ENCODE measurements at regions not wholly inside any gene's neighbourhood (a gene's known extent, or its start where the extent isn't known, plus 50 kb on each side); places are given as distances from the start of the nearest gene placed in this dataset.

DNA sequence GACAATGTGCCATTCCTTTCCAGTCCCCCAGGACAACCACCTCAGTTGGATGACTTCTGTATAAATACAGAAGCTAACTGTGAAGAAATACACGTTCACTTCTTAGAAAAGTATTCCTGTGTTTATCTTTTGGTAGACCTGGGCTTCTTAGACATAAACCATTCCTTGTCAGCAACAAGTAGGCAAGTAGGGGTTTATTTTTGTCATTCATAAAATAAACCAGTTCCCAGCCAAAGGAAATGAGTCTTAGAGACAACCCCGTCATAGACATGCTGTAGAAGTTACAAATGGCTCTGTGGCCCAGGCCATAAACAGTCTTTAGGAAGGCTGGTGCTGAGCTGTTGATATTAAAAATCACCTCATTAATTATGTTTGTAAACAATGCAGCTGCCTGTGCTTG, 243.2 kb downstream of the SPTSSA start:
- no peak for DNase-seq (ENCODE audit: low read depth)

DNA sequence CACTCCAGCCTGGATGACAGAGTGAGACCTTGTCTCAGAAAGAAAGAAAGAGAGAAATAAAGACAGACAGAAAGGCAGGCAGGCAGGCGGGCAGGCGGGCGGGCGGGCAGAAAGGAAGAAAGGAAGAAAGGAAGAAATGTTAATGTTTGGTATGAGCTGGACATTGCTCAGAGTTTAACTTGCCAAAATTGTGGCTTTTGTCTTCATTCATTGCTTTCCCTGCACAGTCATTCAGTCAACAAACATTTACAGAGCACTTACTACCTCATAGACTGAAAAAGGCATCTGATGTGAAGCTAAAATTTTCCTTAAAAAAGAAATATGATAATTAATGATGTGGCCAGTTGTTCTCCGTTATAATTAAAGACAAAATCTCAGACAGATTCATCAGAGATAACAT, 247.1 kb downstream of the SPTSSA start:
- DNase-seq (ENCODE audit: low read depth) = no peak

DNA sequence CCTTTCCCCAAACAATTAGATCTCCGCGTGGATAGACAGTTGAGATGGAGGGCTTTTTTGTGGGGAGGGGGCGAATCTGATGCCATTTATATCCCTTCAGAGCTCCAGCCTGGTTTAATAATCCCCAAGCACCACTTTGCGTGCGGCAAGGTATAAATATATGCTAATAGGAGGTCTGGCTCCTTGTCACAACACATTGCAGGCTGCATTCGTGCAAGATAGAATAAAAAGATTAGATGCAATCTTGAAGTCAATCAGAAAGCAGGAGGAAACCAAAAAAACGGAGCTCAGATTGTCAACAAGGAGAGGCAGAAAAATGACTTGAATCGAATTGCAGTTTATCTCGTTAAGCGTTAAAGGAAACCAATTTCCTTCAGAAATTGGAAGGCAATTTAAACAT, 248.7 kb downstream of the SPTSSA start:
- DNase-seq (ENCODE audit: low read depth) = no peak

DNA sequence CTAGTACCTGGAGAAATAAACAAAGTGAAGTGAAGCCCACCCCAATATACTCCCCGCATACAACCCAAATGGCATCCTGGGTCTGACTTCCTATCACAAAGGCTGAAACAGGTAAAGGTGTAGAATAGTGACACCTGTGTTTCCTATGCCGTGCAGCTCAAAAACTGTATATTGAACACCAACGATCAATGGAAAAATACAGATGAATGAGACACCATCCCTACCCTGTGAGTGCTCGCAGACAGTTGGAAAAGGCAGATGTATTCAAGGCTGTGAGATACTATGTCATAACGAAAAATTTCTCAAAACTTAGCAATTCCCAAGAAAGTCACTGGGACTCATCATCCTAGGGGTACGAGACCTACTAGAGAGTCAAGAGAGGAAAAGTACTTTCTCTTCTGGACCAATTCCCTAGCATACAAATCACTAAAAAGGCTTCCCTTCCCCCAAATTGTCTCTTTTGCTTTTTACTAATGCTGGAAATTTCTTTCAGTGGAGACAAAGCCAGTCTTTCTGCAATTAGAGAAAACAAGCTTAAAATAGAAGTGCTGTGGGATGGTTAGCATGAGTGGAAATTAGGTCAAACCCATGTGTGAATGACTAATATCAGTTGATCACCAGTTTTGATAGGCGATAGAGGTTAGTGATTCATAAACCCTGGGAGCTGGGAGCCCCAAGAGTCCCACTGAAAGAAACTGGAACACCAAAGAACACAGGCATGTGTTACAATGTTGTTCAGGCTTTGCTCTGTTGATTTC, 249.7 kb downstream of the SPTSSA start:
- no peak for DNase-seq (ENCODE audit: low read depth)

DNA sequence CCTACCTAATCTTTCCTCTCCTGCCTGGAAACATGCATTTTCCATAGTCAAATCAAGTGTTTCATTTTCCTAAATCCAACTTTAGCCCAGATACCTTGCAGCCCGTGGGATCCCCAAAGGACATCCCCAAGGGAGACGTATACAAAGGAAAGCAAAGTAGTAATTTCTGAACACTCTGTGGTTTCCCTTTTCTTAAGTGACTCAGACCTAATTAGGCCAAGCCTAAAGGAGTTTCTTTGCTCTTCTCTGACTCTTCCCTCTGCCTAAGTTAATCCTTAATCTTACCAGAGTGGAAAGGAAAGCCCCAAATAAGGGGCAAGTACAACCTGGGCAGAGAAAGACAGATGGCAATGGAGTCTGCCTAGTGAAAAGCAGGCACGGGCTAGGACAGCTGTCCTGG, 250.3 kb downstream of the SPTSSA start:
- peak; percentile 31 for DNase-seq (ENCODE audit: low read depth)

DNA sequence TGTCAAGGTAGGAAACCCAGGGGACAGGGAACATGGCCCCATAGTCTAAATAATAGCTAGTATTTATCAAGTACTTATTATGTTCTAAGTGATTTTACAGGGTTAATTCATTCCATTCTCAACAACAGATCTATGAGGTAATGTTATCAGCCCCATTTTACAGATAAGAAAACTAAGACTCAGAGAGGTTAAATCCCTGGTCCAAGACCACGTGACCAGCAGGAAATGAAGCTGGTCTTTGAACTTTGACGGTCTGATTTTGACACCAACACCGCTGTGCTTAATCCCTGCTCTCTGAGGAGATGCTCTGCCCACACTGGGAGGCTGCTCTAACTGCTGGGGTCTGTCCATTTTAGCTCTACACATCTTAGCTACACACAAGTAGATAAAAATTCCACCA, 253.5 kb downstream of the SPTSSA start:
- no peak for DNase-seq (ENCODE audit: low read depth)

DNA sequence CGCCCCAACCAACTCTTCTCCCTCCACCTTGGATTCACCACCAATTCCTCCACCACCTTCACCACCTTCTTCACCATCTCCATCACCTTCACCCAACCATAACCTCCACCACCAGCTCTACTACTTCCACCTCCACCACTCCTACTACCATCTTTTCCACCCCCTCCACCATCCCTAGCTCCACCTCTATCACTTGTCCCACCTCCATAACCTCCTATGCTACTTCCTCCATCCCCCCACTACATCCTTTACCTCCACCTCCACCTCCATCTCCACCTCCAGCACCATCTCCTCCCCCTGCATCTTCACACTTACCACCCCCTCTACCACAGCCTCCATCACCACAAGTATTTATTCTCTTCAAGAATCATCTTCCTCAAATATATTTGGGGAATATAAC, 254.9 kb upstream of the EGLN3 start:
- no peak for DNase-seq (ENCODE audit: low read depth)

DNA sequence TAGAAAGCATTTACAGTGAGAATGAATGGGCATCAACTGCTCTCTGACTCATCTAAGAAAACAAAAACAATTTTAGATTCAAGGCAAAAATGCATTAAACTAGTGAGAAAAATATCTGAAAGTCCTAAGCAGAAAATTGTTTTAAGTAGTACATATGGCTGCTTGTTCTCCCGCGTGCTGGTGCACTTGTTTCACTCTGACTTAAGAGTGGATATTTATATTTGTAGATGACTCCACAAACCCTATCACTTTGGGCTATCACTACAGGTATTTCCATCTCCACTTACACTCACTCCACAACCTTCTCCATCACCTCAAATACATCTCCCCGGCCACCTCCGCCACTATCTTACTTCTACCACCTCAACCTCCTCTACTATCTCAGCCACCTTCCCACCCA, 253.9 kb upstream of the EGLN3 start:
- no peak for DNase-seq (ENCODE audit: low read depth)

DNA sequence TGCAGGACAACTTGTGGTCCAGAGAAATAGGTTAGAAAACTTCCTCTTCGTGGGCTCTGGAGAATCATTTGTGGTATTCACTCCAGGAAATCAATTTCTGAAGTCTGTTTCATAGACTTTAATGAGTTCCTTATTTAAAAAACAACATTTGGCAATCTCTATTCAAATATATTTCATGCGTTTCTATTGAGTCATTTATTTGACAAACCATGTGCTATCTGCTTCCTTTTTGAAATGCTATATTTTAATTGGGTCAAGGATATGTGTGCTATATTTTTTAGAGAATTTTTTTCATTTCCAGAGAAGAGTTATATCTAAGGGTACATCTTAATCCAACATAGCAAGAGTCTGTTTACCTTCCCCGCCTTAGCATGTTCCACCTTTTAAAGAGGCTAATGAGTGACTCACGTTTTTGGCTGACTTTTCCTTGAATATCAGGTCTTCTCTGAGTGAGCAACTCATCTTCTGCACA, 252.4 kb upstream of the EGLN3 start:
- DNase-seq (ENCODE audit: low read depth) = no peak

DNA sequence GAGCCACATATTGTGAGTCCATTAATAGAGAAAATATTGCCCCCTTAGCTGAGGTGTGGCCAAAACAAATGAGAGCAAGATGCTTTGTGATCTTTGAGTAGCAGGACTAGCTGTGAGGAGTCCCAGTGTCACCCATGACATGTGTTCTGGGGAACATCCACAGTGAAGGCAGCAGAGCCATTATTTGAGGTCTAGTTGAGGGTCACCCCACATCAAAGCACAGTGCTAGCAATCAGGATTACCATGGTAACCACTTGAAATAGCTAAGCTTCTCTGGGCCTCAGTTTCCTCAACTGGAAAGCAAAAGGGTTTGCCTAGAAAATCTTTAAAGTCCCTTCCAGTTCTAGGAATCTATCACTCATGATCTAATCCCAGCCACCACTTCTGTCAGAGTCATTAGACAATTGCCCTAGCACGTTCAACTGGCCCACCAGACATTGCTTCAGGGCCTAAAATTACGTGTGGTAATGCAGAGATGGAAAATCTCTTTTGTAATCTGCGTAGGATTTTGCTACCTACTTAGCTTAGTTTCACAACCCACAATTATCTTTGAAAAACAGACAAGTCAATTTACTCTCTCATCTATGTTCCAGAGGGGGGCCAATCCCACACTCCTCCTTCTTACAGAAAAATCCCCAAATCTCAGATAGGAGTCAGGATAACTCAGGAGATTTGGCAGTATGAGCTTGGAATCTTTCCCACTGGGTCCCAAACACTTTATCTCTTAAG, 251.2 kb upstream of the EGLN3 start:
- peak; percentile 35 for DNase-seq (ENCODE audit: low read depth)

DNA sequence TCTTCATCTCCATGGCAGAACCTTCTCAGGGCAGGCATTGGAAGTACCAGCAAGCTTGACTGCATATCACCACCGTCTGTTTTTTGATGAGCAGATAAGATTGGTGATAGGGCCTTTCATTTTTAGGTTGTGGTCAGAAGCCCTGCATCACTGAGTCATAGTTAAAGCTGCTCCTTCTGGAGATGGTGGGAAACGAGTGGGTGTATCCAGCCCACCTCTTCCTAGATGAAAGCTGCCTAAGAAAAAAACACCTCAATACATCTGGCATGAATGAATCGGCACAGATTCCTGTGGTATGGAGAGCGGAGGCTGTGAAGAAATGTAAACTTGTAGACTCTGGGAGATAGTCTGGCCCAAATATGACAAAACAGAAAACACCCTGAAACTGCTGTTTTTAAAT, 248.7 kb upstream of the EGLN3 start:
- peak; percentile 88 for DNase-seq (ENCODE audit: low read depth)

DNA sequence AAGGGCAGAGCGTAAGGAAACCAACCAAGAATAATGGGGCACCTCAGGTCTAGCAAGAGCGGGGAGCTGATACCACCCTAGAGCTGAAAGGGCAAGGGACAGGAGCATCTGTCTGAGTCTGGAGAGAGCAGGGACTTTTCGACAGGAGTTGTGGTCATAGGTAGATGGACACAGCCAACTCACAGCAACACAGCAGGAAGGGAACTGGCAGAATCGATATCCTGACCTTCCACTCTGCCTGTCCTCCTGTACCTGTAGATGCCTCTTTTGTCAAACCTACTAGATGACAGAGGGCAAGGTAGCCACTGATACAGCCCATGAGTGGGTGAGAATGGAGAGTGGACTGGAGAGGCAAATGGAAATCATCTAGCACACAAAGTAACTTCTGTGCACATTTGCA, 247.2 kb upstream of the EGLN3 start:
- no peak for DNase-seq (ENCODE audit: low read depth)

DNA sequence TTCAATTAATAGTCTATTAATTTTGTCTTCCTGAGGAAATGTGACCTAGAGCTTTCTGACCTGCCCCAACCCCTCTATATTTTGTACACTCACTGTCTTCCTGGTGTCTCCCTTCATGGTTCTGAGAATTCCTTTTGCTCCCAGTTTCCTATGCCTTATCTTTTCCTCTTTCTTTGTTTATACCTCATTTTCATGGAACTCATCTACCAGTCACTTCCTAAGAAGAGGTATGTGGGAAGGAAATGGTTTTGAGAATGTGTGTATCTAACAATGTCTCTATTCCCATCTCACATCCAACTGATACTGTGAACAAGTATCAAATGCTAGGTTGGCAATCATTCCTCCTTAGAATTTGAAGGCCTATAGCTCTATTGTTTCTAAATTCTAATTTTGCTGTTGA, 245.1 kb upstream of the EGLN3 start:
- DNase-seq (ENCODE audit: low read depth) = no peak

DNA sequence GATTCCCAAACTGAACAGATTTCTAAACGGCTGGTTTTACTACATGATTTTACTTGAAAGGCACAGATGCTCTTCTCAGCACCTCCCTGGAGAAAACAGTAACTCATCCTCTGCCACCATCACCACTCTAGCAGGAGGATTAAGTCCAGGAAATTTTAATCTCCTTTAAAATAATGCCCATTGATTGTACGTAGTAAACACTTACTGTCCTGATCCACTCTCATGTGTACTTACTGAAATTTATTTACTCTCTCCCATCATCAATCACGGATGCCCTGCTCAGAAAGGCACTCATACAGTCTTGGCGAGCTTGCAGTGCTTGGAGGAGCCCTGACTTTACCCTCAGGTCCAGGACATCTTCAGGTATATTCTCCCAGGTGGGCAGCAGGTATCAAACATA, 239.8 kb upstream of the EGLN3 start:
- no peak for DNase-seq (ENCODE audit: low read depth)

DNA sequence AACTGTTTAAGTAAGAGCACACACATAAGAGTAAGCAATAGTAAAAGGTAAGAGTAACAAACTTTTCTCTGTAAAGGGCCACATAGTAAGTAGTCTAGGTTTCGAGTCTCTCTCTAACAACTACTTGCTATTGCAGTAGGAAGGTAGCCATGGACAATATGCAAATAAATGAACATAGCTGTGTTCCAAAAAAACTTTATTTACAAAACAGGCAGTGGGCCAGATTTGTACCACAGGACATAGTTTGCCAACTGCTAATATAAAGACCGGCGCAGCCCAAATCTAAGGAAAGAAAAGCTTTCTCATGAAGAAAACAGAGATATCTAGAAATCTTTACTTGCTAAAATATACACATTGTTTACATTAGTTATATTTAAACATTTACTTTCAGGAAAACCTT, 239.0 kb upstream of the EGLN3 start:
- no peak for DNase-seq (ENCODE audit: low read depth)

DNA sequence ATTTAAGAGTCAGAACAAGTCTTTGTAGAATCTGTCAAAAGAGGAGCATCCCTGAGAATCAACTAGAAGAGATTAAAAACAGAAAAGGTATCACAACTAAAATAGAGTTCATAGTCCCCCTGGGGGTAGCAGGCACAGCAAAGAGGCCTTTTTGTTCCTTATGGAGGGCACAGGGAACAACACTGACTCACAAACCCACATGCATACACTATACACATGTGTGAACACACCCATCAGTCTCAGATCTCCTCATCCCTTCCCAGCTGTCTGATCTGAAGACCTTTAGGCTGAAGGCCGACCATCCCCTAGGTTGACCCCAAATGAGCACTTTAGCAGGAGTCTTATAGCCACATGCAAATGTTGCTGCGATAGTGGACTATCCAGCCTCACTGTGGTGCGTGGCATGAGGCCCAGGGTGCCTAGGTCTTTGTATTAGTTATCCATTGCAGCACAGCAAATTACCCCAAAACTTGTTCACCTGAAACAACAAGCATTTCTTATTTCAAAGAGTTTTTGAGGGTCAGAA, 236.7 kb upstream of the EGLN3 start:
- no peak for DNase-seq (ENCODE audit: low read depth)

DNA sequence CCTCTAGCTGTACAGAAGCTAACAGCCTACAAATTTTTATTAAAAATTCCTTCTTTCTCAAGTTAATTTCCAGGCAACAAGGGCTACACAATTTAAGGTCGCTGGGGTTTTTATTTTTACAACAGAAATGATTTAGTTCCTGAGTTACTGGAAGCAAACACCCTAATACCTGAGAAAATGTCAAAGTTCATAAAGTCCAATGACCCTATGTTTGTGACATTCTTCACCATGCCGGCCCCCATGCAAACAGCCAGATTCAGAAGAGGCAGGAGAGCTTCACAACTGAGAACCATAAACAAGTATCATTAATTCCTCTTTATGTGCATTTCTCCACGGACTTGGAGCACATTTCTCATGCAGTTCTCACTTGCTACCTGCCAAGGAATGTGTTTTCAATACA, 236.2 kb upstream of the EGLN3 start:
- no peak for DNase-seq (ENCODE audit: low read depth)

DNA sequence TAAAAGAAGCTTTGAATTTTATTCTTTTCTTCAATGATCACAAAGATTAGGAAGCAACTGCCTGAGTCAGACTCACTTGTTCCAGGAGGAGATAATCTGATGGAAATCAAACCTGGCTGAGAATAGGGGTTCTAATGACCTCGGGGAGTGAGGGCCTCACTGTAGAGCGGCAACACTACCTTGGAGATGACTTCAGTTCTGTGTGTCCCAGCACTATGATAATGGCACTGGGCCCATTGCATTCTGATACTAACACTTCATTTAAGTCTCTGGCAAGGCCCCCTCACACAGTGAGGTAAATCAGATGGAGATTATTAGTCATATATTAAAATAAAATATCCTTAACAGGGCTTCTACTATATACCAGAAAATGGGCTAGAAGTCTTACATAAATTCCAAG, 233.3 kb upstream of the EGLN3 start:
- DNase-seq (ENCODE audit: low read depth) = no peak

DNA sequence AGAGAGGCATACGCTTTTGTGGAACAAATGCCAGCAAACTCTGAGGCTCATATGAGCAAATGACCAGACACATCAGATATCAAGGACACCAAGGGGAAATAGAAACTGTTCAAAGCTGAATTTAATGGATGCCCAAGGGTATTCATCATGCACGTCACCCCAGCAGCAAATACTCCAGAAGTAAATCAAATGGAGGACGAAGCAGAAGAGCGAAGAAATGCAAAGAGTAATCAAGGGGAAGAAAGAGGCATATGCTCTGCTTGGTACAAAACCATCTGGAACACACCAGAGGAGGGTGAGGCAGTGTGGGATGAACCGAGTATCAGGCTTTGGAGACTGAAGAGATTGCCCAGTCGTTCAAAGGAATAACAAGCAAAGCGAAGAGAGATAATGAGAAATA, 232.6 kb upstream of the EGLN3 start:
- no peak for DNase-seq (ENCODE audit: low read depth)

DNA sequence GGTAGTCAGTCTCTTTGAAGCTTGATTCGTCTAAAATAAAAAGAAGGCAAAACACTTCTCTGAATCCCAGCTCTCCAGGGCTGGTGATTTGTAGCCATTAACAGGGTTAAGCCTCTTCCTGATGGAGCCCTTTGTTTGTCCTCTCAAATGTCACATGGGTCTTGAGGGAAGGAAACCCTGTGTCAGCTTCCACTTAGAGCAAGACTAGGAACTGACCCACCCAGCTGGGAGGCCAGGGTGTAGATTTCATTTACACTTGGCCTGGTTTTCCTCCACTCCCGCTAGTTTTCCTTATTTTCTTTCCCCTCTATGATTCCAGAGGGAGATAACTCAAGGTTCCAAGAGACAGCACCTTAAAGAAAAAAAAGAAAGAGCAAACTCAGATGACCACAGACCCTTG, 230.5 kb upstream of the EGLN3 start:
- DNase-seq (ENCODE audit: low read depth) = no peak

DNA sequence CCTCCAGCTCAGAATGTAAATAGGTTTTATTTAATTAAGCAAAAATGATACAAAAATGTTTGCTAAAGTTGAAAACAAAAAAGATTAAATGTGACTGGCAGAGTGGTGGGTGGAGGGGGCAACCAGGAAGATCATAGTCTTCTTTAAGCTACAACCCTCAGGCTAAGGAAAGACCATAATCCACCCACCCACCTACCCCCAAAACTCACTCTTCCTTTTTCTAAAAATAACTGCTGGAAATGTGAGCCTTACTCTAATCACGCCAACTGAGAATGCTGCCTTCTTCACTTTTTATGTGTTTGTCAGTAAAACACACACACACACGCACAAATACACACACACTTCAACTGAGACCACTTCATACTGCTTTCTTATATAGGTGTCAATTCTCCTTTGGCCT, 230.0 kb upstream of the EGLN3 start:
- DNase-seq (ENCODE audit: low read depth) = no peak

DNA sequence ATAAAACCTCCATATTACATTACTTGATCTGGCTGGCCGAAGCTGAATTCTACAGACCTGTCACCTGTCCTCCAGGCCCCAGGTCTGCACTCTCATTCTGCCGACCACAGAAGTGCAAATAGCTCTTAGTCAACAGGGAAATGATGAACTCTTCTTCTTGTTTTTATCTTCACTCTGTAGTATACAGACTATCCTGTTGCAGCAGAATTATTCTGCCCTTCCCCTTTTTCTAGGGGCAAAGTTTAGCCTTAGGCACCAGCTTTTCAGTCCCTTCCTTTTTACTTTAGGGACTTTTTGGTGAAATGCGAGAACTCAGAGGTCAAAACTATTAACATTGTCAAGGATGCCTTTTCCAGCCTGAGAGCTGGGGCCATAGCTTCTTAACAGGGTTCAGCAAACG, 229.6 kb upstream of the EGLN3 start:
- no peak for DNase-seq (ENCODE audit: low read depth)

DNA sequence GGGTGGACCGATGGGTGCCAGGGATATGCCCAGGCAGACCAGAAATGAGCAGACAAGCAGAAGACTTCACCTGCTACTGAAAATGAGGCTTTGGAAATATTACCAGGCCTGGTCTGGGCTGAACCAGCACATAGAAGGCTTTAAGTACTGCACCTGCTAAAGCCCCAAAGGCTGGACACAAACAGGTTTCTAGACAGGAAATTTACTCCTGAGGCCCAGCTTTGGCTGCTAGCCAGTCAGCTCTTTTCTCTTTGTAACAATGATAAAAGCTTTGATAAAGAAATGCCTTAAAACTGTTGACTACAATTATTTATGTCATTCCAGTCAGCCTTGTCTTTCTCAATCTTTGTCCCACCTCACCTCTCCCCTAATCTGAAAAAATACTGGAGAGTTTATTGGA, 228.9 kb upstream of the EGLN3 start:
- no peak for DNase-seq (ENCODE audit: low read depth)
